Lower leg skin (tissue), 4 donors: ENCODE measurements at regions not wholly inside any gene's neighbourhood (a gene's known extent, or its start where the extent isn't known, plus 50 kb on each side); places are given as distances from the start of the nearest gene placed in this dataset.

ENCODE experiments used
- DNase-seq, 2 donors: peaks; one replicate each; pipeline ENCODE4 v3.0.0-alpha.2; 2019; ENCODE audit warnings: low spot score in 2 of 2
- H3K4me3 ChIP-seq: fragments of 200-600 bp; sonication (generic); 2 replicates; pipeline ENCODE4 v1.5.1; 2017; ENCODE audit warnings: mild to moderate bottlenecking, low read depth; ENCODE audit not compliant: poor library complexity, severe bottlenecking
- POLR2A ChIP-seq, 2 donors: fragments of 450-650 bp; IDR thresholded peaks; one replicate each; pipeline ENCODE4 v1.6.1; 2016 to 2017; ENCODE audit warnings: antibody characterized with exemption in 2 of 2, mild to moderate bottlenecking in 1 of 2, moderate library complexity in 1 of 2
- WGBS, 2 donors: methylation state at CpG; one replicate each; pipeline ENCODE4 v1.1.5; 2018; 5-methylcytosine and 5-hydroxymethylcytosine counted together
- intact Hi-C: fragments of 100-400 bp; cut with DNase I; formaldehyde crosslinking; loops from one replicate; pipeline ENCODE4 v1.15.0; 2023; ENCODE audit warnings: low total_unique reads
- TF ChIP-seq, protein P1 (sequence below), 3 donors: fragments of 450-650 bp; IDR thresholded peaks; one replicate each; pipeline ENCODE4 v1.5.1; 2016; ENCODE audit warnings: antibody characterized with exemption in 3 of 3, mild to moderate bottlenecking in 3 of 3, moderate library complexity in 2 of 3

DNA sequence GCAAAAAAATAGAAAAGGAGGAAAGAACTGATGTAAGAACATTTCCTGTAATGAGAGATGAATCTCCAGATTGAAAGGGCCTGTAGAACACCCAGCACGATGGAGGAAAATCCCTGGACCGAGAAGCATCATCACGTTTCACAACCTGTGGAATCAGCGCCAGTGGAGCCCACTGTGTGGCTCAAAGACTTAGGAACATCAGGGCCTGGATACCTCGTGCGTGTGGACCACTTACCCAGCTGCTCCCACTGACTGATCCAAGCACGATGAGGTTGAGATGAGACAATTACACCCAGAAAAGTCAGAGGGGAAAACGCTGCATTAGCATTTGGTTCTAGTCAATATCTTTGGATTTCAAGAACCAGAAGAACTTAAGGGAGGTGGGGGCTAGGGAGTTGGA, 224.6 kb downstream of the SYK start:
- WGBS, 2 donors, result 81 to 88% methylated on average over 8 of the region's 8 CpGs
- no peak overlapping the region for H3K4me3 ChIP-seq
- peak in 1 of 2 donors; percentile 9 for DNase-seq
- intact Hi-C loops, result no loop called here
- TF ChIP-seq POLR2A (IDR thresholded peaks at IDR 0.05), result no peak

DNA sequence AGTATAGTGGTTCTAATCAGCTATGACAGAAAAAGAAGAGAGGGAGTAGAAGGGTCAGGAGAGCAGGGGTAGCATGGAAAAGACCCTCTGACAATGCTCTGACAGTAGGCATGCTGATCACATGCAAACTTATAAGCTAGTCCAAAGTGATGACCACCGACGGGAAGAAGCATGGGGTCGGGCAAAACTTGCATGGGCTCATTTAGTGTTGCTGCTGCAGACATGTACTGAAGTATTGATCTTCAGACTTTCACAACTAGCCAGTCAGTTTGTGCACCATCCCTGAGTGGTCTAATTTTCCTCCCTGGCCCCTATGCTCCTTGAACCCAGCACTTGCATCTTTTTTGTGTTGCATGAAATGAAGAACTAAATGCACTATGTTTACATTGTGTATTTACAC, 225.4 kb downstream of the SYK start:
- H3K4me3 ChIP-seq, result no peak overlapping the region
- no peak for TF ChIP-seq POLR2A (IDR thresholded peaks at IDR 0.05)
- TF ChIP-seq, protein P1, sequence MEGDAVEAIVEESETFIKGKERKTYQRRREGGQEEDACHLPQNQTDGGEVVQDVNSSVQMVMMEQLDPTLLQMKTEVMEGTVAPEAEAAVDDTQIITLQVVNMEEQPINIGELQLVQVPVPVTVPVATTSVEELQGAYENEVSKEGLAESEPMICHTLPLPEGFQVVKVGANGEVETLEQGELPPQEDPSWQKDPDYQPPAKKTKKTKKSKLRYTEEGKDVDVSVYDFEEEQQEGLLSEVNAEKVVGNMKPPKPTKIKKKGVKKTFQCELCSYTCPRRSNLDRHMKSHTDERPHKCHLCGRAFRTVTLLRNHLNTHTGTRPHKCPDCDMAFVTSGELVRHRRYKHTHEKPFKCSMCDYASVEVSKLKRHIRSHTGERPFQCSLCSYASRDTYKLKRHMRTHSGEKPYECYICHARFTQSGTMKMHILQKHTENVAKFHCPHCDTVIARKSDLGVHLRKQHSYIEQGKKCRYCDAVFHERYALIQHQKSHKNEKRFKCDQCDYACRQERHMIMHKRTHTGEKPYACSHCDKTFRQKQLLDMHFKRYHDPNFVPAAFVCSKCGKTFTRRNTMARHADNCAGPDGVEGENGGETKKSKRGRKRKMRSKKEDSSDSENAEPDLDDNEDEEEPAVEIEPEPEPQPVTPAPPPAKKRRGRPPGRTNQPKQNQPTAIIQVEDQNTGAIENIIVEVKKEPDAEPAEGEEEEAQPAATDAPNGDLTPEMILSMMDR (IDR thresholded peaks at IDR 0.05), result no peak
- intact Hi-C loops, result no loop called here
- DNase-seq, result no peak
- WGBS, 2 donors, result 94 to 97% methylated on average over 3 of the region's 3 CpGs

DNA sequence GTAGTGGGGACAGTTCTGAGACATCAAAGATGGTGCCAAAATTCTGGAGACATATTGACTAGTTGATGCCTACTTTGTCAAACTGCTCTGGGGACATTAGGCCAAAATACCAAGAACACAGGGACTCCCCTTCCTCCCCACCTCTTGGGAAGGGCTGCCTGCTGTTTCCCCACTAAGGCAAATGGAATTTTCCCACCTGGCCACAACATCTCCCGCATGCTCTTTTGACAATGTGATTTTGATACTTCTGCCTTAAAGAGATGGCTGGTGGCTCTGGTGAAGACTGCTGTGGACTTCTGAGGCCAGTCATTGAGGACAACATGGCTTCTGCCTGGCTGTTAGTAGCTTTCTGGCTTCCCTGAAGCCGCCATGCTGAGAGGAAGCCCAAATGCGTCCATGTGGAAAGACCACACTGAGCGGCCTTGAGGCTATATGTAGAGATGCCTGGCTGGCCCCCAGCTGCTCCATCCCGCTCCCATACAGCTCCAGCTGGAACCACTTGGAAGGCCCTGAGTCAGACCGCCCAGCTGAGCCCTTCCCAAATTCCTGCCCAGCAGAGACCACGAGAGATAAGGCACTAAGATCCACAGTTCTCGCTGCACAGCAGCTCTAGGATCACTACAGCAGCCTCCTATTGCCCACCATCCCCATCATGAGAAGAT, 226.7 kb downstream of the SYK start:
- DNase-seq, result peak in 1 of 2 donors; percentile 76
- TF ChIP-seq, protein P1 (IDR thresholded peaks at IDR 0.05), result no peak
- TF ChIP-seq POLR2A (IDR thresholded peaks at IDR 0.05), result no peak
- WGBS, 2 donors, result 95 to 97% methylated on average over 8 of the region's 8 CpGs
- H3K4me3 ChIP-seq, result no peak overlapping the region
- intact Hi-C loops, result no loop called here

DNA sequence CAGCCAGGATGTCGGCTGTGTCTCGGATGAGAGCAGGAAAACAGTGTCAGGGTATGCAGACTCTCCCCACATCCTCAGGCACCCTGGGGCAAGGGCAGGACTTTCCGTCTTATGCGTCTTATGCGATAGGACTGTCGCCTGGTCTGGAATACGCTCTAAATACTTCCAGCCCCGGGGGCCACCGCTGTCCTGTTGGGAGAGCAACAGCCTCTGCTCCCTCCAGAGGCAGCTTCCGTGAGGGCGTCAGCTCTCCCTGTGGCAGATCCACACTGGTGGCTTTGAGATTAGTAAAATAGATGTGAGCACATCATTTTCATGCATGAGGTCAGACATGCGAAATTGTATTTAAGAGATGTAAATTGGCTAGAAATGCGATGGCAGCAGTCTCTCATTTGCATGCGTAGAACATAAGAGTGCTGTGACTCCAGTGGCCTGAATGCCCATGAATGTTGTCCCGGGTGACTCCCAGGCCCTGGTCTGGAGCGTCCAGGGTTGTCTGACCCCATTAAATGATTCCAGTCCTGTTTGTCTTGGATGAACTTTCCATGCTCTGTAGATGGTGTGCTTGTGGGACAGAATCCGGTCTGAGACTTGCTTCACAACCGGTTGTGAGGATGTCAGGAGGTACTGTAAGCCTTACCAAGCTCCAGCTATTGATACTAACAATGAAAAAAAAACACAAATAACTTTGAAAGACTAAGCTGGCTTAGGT, 228.2 kb downstream of the SYK start:
- peak in 1 of 2 donors; percentile 76 for DNase-seq
- intact Hi-C loops, result no loop called here
- no peak for TF ChIP-seq POLR2A (IDR thresholded peaks at IDR 0.05)
- TF ChIP-seq, protein P1 (IDR thresholded peaks at IDR 0.05), result no peak
- WGBS, 2 donors, result 78 to 80% methylated on average over 18 of the region's 18 CpGs
- H3K4me3 ChIP-seq, result no peak overlapping the region

DNA sequence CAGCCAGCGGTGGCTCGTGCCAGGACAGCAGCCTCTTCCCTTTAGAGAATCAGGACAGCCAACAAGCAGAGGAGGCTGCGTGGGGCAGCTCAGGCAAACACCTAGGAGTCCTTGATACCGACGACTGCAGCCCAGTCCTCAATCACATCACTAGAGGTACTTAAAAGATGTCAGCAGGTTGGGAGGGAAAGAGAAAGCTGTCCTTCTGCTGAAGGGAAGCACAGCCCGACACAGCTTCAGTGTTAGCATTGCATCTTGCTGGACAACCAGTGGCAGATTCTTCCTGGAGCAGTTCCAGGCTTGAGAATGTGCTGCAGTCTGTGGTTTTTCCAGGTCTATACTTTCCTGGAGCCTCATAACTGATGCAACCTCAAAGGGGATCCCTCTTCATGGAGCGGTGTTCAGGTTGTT, 230.5 kb downstream of the SYK start:
- 86 to 87% methylated on average over 7 of the region's 7 CpGs for WGBS, 2 donors
- no peak for TF ChIP-seq POLR2A (IDR thresholded peaks at IDR 0.05)
- TF ChIP-seq, protein P1 (IDR thresholded peaks at IDR 0.05), result no peak
- intact Hi-C loops, result no loop called here
- peak in 1 of 2 donors; percentile 79 for DNase-seq
- no peak overlapping the region for H3K4me3 ChIP-seq

DNA sequence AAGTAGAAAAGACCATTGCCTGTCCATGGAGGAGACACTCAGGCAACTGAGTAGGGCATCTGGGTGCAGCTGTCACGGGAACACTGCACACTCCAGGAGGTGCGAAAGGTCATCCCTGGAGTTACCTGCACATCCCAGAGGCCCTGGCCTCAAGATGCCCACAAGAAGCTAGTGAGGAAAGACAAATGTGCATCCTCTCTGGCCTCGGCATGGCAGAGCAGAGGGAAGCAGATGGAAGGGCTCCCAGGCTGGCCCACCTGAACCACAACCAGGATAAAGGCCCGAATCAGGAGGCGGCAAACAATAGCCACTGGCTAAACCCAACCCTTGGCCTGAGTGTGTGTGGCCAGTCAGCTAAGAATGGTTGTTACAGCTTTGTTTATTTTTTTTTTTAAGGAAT, 231.7 kb downstream of the SYK start:
- 97 to 100% methylated on average over 5 of the region's 5 CpGs for WGBS, 2 donors
- intact Hi-C loops, result no loop called here
- no peak for TF ChIP-seq POLR2A (IDR thresholded peaks at IDR 0.05)
- TF ChIP-seq, protein P1 (IDR thresholded peaks at IDR 0.05), result no peak
- DNase-seq, result peak in 1 of 2 donors; percentile 46
- H3K4me3 ChIP-seq, result no peak overlapping the region
